ENCODE measurements at regions not wholly inside any gene's neighbourhood (a gene's known extent, or its start where the extent isn't known, plus 50 kb on each side); places are given as distances from the start of the nearest gene placed in this dataset.

- ATAC-seq (ENCODE audit: insufficient read depth, low read depth) = no peak
- H3K27me3 ChIP-seq (ENCODE audit: insufficient read depth, low read length, poor library complexity) = no peaks in the 10 kb centered on the region
- H3K79me2 ChIP-seq (ENCODE audit: insufficient read depth, low read length) = no peaks in the 10 kb centered on the region
- no peak overlapping the region for H2AFZ ChIP-seq (ENCODE audit: low read depth, low read length)
- no peak for DNase-seq
- no peaks in the 10 kb centered on the region for H3K9me3 ChIP-seq (ENCODE audit: insufficient read depth, low read length, severe bottlenecking)
- H4K20me1 ChIP-seq (ENCODE audit: insufficient read depth, low read length) = no peaks in the 10 kb centered on the region
- no peak overlapping the region for H3K4me3 ChIP-seq (ENCODE audit: low read depth in 1 of 2, low read length in 2 of 2)
- H3K4me2 ChIP-seq (ENCODE audit: insufficient read depth, low read length) = no peak overlapping the region
- no peak overlapping the region for H3K27ac ChIP-seq (ENCODE audit: low read length)
- H3K9ac ChIP-seq (ENCODE audit: low read depth, low read length) = no peak overlapping the region
- TF ChIP-seq EZH2 (IDR thresholded peaks at IDR 0.05; ENCODE audit: borderline replicate concordance, low read depth, low read length, severe bottlenecking) (no peak), CTCF (IDR thresholded peaks at IDR 0.05; ENCODE audit: borderline replicate concordance, extremely low read depth, low read length, poor library complexity, severe bottlenecking) (no peak)
- H3K36me3 ChIP-seq (ENCODE audit: insufficient read depth, low read length) = no peaks in the 10 kb centered on the region
- H3K4me1 ChIP-seq (ENCODE audit: insufficient read depth, low read length) = no peaks in the 10 kb centered on the region
These were observed 115.7 kb upstream of the IL1RAPL2 start for GRCh38 chrX:104450316-104450715.

GRCh38 chrX:104445591-104445990 lies 120.4 kb upstream of the IL1RAPL2 start:
- Histone ChIP-seq H4K20me1 (ENCODE audit: insufficient read depth, low read length) (no peaks in the 10 kb centered on the region), H3K36me3 (ENCODE audit: insufficient read depth, low read length) (no peaks in the 10 kb centered on the region), H3K4me3 (ENCODE audit: low read depth in 1 of 2, low read length in 2 of 2) (no peak overlapping the region), H2AFZ (ENCODE audit: low read depth, low read length) (no peak overlapping the region), H3K9ac (ENCODE audit: low read depth, low read length) (no peak overlapping the region), H3K9me3 (ENCODE audit: insufficient read depth, low read length, severe bottlenecking) (no peaks in the 10 kb centered on the region), H3K79me2 (ENCODE audit: insufficient read depth, low read length) (no peaks in the 10 kb centered on the region), H3K4me2 (ENCODE audit: insufficient read depth, low read length) (no peak overlapping the region), H3K27me3 (ENCODE audit: insufficient read depth, low read length, poor library complexity) (no peaks in the 10 kb centered on the region), H3K27ac (ENCODE audit: low read length) (no peak overlapping the region), H3K4me1 (ENCODE audit: insufficient read depth, low read length) (no peaks in the 10 kb centered on the region)
- TF ChIP-seq CTCF (IDR thresholded peaks at IDR 0.05; ENCODE audit: borderline replicate concordance, extremely low read depth, low read length, poor library complexity, severe bottlenecking) (no peak), EZH2 (IDR thresholded peaks at IDR 0.05; ENCODE audit: borderline replicate concordance, low read depth, low read length, severe bottlenecking) (no peak)
- DNase-seq = no peak
- ATAC-seq (ENCODE audit: insufficient read depth, low read depth) = no peak

GRCh38 chrX:104435249-104435648 lies 130.8 kb upstream of the IL1RAPL2 start:
- Histone ChIP-seq H3K36me3 (ENCODE audit: insufficient read depth, low read length) (no peaks in the 10 kb centered on the region), H3K9ac (ENCODE audit: low read depth, low read length) (no peak overlapping the region), H2AFZ (ENCODE audit: low read depth, low read length) (no peak overlapping the region), H3K4me2 (ENCODE audit: insufficient read depth, low read length) (no peak overlapping the region), H3K4me3 (ENCODE audit: low read depth in 1 of 2, low read length in 2 of 2) (no peak overlapping the region), H3K9me3 (ENCODE audit: insufficient read depth, low read length, severe bottlenecking) (no peaks in the 10 kb centered on the region), H3K79me2 (ENCODE audit: insufficient read depth, low read length) (no peaks in the 10 kb centered on the region), H4K20me1 (ENCODE audit: insufficient read depth, low read length) (no peaks in the 10 kb centered on the region), H3K27me3 (ENCODE audit: insufficient read depth, low read length, poor library complexity) (no peaks in the 10 kb centered on the region), H3K4me1 (ENCODE audit: insufficient read depth, low read length) (no peaks in the 10 kb centered on the region), H3K27ac (ENCODE audit: low read length) (no peak overlapping the region)
- DNase-seq (no peak), ATAC-seq (ENCODE audit: insufficient read depth, low read depth) (no peak)
- no peak for TF ChIP-seq CTCF (IDR thresholded peaks at IDR 0.05; ENCODE audit: borderline replicate concordance, extremely low read depth, low read length, poor library complexity, severe bottlenecking)
- TF ChIP-seq EZH2 (IDR thresholded peaks at IDR 0.05; ENCODE audit: borderline replicate concordance, low read depth, low read length, severe bottlenecking) = no peak

- Histone ChIP-seq H3K79me2 (ENCODE audit: insufficient read depth, low read length) (no peaks in the 10 kb centered on the region), H3K4me3 (ENCODE audit: low read depth in 1 of 2, low read length in 2 of 2) (no peak overlapping the region), H3K4me2 (ENCODE audit: insufficient read depth, low read length) (no peak overlapping the region), H3K36me3 (ENCODE audit: insufficient read depth, low read length) (no peaks in the 10 kb centered on the region), H4K20me1 (ENCODE audit: insufficient read depth, low read length) (no peaks in the 10 kb centered on the region), H3K4me1 (ENCODE audit: insufficient read depth, low read length) (no peaks in the 10 kb centered on the region), H3K27me3 (ENCODE audit: insufficient read depth, low read length, poor library complexity) (no peaks in the 10 kb centered on the region), H3K27ac (ENCODE audit: low read length) (no peak overlapping the region), H3K9ac (ENCODE audit: low read depth, low read length) (no peak overlapping the region), H3K9me3 (ENCODE audit: insufficient read depth, low read length, severe bottlenecking) (no peaks in the 10 kb centered on the region), H2AFZ (ENCODE audit: low read depth, low read length) (no peak overlapping the region)
- ATAC-seq (ENCODE audit: insufficient read depth, low read depth) = no peak
- no peak for TF ChIP-seq CTCF (IDR thresholded peaks at IDR 0.05; ENCODE audit: borderline replicate concordance, extremely low read depth, low read length, poor library complexity, severe bottlenecking)
- TF ChIP-seq EZH2 (IDR thresholded peaks at IDR 0.05; ENCODE audit: borderline replicate concordance, low read depth, low read length, severe bottlenecking) = no peak
- DNase-seq = no peak
These were observed 133.7 kb upstream of the IL1RAPL2 start for GRCh38 chrX:104432321-104432720.

All from DND-41 (cell line).